M059J (cell line): ENCODE measurements at regions not wholly inside any gene's neighbourhood (a gene's known extent, or its start where the extent isn't known, plus 50 kb on each side); places are given as distances from the start of the nearest gene placed in this dataset.
A peak's percentile ranks its signal among the peaks of the same experiment; 100 is the strongest.

Source experiments
- DNase-seq: peaks from one replicate; pipeline ENCODE4 v3.0.0-alpha.2; 2012; ENCODE audit warnings: low read depth

- no peak for DNase-seq
These were observed 331.2 kb upstream of the SMARCA2 start for GRCh38 chr9:1683951-1684350.

DNA sequence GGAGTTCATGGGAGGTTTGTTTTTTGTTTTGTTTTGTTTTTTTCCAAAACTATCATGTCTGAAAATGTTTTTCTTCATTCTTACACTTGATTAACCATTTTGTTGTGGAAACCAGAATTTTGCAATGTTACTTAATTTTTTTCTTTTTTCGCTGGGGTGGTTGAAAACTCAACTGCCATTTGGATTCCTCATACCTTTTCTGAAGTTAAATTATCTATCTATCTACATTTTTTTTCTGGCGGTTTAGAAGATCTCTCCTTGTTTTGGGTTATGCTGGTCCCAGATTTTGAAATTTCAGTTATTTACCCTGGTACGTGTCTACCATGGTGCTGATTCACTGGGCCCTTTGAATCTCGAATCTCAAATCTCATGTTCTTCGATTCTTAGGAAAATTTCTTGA, 316.2 kb upstream of the SMARCA2 start:
- DNase-seq: no peak

DNA sequence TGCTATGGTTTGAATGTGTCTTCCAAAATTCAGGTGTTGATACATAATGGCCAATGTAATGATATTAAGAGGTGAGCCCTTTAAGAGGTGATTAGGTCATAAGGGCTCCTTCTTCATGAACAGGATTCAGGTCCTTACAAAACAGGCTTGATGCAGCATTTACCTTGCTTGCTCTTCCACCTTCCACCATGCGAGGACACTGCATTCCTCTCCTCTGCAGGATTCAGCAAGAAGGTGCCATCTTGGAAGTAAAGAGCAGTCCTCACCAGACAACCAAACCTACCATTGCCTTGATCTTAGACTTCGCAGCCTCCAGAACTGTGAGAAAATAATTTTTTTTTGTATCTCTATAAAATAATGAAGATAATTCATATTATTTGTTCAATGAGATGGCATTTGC, 314.0 kb upstream of the SMARCA2 start:
- no peak for DNase-seq

GRCh38 chr9:1702701-1703100, 312.4 kb upstream of the SMARCA2 start:
- DNase-seq: no peak

GRCh38 chr9:1707291-1707690, 307.9 kb upstream of the SMARCA2 start:
- DNase-seq: no peak

- no peak for DNase-seq
These were observed 306.9 kb upstream of the SMARCA2 start for GRCh38 chr9:1708219-1708618.

- DNase-seq: peak; percentile 21
These were observed 305.8 kb upstream of the SMARCA2 start for GRCh38 chr9:1709347-1709746.

GRCh38 chr9:1712861-1713450, 302.2 kb upstream of the SMARCA2 start:
- no peak for DNase-seq

DNA sequence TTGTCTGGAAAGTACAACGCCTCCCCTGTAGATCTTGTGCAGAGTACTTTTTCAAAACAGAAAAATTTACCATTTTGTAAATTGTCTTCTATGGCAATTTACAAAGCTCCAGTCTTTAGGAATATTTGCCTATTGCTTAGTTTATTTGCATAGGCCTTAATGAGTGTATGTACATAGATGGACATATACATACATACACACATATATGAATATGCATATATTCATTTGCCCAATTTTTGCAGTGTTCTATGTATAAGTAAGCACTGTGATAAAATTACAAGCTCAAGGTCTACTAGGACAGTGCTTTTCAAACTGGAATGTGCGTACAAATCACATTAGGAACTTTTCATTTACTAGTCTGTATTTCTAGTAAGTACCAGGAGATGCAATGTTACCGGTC, 301.3 kb upstream of the SMARCA2 start:
- no peak for DNase-seq

DNA sequence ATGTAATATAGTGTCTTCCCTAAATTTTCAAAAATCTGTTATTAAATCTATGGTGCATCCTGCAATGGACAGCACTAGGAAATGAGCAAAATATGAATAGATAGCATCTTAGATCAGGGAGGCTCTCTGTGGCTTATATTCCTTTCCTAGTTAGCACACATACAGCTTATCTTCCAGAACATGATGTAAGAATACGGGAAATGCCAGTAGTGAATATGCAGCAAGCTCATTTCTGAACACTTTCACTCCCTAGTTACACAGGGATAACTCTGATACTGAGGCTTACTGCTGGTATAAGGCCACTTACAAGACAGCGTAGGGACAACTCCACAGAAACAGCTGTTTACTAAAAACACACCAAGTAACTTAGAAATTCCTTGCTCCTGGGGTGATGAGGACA, 297.3 kb upstream of the SMARCA2 start:
- no peak for DNase-seq

DNA sequence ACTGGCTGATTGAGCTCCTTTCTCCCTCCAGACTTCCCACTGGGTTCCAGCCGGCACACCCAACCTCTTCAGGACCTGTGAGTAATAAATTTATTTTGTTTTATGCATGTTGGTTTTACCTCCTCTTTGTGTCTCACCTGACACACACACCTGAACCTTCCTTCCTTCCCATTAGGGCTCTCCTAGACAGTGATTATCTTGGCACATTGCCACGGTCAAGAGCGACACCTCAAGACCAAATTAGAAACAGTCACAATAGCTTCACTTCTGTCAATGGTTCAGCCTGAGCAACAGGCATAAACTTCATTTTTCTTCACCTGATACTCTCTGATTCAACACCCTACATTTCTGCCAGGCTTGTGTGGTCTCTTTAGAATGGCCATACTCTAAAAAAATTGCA, 296.3 kb upstream of the SMARCA2 start:
- DNase-seq: no peak

GRCh38 chr9:1721196-1721595, 294.0 kb upstream of the SMARCA2 start:
- DNase-seq: no peak

- DNase-seq: peak; percentile 15
These were observed 292.7 kb upstream of the SMARCA2 start for GRCh38 chr9:1722404-1722803.

DNA sequence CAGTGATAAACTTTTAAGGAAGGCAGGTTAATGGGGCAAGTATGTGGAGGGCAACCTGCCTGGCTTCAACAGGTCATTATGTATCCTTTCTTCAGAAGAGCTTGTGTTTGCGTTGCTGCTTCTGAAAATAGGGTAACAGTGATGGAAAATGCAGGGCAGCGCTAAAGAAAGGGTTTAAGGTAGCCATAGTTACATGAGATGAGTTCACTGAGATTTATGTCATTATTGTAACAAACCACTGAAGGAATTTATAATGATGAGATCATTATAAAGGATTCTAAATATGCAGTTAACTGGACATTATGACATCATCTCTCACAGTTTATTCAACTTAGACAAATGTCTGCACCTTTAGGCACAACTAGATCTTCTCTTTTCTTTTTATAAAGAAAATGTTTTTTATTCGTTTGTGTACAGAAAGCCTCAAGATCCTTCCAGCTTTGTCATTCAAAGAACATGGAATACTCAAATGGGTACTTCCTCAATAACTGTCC, 291.6 kb upstream of the SMARCA2 start:
- no peak for DNase-seq

- peak; percentile 3 for DNase-seq
These were observed 288.0 kb upstream of the SMARCA2 start for GRCh38 chr9:1726993-1727759.

- DNase-seq: no peak
These were observed 285.5 kb upstream of the SMARCA2 start for GRCh38 chr9:1729631-1730030.

GRCh38 chr9:1732670-1733069, 282.5 kb upstream of the SMARCA2 start:
- DNase-seq: peak; percentile 2

DNA sequence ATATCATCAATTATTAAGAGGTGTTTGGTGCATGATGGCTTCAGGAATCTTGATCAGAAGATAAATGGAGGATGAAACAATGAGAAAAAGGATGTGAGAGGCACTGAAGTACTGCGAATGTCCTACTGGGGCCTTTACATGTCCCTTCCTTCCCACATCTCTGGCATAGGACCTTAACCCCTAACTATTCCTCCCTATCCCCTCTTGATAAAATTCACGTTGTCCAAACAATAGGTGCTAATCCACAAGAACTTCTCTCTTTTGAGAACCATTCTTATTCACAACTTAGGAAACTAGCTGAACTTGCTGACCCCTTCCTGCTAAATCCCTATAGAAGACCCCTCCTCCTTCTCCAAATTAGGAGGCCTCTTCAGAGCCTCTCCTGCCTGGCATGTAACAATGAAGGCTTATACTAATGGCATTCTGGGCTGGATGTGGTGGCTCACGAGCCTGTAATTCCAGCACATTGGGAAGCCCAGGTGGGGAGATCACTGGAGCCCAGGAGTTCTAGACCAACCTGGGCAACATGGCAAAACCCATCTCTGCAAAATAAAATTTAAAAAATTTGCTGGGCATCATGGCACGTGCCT, 276.5 kb upstream of the SMARCA2 start:
- DNase-seq: no peak

GRCh38 chr9:1743121-1743960, 271.8 kb upstream of the SMARCA2 start:
- DNase-seq: no peak

DNA sequence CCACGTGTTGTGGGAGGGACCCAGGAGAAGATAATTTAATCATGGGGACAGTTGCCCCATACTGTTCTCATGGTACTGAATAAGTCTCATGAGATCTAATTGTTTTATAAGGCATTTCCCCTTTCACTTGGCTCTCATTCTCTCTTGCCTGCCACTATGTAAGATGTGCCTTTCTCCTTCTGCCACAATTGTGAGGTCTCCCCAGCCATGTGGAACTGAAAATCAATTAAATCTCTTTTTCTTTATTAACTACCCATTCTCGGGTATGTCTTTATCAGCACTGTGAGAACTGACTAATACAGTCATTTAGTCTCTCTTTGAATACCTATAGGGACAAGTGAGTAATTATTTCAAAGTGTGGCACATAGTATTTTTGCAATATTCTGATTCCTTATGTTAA, 269.2 kb upstream of the SMARCA2 start:
- no peak for DNase-seq

DNA sequence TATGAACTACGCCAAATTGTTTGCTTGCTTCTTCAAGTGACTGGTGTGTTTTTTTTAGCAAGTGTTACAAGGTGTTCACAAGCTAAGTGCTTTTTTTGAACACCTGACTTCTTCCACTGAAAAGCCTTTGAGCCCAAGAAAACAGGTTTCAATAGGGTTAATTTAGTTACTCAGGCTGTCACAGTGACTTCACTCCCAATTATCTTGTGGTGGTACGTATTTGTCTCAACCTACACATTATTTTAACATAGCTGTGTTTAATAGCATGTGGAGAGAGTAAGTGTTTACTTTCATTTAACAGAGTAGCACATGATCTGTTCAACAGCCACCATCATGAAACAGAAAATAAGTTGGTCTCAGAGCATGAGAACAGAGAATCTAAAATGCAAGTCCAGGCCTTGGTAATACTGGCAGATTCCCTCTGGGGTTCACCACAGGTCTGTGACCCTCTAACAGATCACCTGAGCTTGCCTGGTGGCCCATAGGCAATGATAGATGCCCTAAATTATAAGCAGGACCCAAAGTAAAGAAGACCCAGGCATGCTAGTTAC, 267.7 kb upstream of the SMARCA2 start:
- DNase-seq: no peak

GRCh38 chr9:1748407-1748806, 266.7 kb upstream of the SMARCA2 start:
- DNase-seq: no peak
